GM19328 (cell line): ENCODE measurements at regions not wholly inside any gene's neighbourhood (a gene's known extent, or its start where the extent isn't known, plus 50 kb on each side); places are given as distances from the start of the nearest gene placed in this dataset.

Experiments used
- ATAC-seq: cut with Tn5 transposase; IDR thresholded peaks from one replicate; pipeline ENCODE4 v1.9.1; 2021; ENCODE audit warnings: mild to moderate bottlenecking, moderate library complexity; ENCODE audit not compliant: unreplicated experiment

DNA sequence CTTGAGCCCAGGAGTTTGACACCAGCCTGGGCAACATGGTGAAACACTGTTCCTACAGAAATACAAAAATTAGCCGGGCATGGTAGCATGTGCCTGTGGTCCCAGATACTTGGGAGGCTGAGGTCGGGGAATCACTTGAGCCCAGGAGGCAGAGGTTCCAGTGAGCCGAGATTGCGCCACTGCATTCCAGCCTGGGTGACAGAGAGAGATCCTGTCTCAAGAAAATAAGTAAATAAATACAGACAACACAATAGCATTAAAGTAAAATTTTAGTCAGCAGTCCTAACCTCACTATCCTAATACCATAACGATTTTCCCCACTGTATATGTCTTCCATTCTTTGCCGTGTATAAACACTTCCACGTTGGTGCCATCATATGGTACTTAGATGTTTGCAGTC is 83.0 kb upstream of the MBOAT2 start:
- ATAC-seq: no peak

DNA sequence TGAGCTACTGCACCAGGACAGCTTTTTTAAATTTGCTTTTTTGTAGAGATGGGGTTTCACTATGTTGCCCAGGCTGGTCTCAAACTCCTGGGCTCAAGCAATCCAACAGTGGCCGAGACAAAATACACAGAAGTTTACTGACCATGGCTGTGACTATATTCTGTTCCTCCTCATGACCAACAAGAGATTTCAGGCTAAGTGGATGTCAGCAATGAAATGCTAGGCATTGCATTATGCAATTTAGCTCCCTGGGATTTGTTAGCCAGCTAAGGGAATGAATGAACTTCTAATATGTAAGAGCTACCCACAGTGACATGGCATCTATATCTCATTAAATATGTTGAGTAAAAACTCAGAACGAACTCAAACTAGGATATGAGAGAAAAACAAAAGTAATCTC is 81.9 kb upstream of the MBOAT2 start:
- ATAC-seq: no peak

DNA sequence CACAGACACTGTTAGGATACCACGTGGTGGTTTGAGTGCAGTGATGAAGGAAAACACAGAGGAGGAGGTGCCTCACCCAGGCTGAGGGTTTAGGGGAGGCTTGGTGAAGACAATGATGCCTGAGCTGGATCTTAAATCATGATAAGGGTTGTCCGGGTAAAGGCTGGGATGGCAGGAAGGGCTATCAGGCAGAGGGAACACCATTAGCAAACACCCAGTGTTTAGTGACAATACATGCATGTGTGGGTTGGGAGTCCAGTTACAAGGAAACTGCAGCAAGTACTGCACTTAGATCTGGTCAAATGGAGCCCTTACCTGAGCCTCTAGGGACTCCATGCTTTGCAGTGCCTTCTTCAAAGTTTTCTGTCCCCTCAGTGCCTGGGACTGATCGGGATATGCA is 79.8 kb upstream of the MBOAT2 start:
- no peak for ATAC-seq

DNA sequence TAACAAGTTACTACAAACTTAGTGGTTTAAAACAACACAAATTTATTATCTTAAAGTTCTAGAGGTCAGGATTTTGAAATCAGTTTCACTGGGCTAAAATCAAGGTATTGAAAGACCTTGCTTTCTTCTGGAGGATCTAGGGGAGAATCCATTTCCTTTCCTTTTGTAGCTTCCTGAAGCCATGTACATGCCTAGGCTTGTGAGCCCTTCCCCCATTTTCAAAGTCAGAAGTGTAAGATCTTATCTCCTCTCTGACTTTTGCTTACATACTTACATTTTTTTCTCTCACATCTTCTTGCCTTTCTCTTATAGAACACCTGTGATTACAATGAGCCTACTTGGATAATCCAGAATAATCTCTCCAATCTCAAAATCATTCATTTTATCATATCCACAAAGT is 78.7 kb upstream of the MBOAT2 start:
- ATAC-seq: no peak

DNA sequence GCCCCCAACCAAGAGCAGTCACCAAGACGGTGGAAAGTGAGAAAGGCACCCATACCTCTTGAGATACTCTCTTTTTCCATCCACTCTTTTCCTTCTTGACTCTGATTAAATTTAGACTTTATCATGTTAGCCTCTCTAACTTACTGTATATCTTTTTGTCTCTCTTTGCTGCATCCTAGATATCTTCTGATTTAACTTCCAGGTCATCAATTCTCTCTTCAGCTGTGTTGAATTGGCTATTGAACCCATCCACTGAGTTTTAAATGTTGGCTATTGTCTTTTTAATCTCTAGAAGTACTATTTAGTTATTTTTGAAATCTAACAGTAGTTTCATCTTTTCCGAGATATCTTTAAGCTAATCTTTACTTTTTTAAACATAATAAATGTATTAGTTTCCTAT is 78.3 kb upstream of the MBOAT2 start:
- ATAC-seq: no peak

DNA sequence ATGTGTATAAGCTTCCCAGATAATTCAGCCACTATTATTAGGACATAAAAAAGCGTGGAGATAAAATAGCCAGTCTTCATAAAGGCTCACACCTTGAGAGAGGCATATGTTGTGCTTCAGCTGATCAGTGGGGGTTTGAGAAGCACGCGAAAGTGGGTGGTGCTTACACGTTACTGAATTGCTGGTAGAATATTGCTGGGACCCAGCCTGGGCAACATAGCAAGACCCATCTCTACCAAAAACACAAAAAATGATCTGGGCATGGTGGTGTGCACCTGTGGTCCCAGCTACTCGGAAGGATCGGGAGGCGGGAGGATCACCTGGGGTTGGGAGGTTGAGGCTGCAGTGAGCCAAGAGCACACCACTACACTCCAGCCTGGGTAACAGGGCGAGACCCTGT is 74.9 kb upstream of the MBOAT2 start:
- ATAC-seq: no peak

DNA sequence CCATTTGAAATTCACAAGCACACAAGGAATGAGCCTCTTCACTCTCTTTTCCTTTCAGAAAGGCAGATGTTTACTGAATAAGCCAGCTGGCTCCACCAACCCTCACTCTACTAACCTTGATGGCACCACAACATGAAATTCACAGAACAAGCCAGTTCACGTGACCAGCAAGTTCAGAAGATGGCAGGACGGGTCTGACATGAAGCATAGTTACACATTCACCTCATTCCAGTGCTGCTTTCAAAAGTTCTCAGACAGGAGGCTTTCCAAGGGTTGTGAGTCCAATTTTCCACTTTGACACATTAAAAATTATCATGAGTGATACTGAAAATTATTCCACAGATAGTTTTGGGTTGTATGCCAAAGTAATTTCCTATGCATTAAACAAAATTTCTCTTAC is 74.2 kb upstream of the MBOAT2 start:
- ATAC-seq: no peak

DNA sequence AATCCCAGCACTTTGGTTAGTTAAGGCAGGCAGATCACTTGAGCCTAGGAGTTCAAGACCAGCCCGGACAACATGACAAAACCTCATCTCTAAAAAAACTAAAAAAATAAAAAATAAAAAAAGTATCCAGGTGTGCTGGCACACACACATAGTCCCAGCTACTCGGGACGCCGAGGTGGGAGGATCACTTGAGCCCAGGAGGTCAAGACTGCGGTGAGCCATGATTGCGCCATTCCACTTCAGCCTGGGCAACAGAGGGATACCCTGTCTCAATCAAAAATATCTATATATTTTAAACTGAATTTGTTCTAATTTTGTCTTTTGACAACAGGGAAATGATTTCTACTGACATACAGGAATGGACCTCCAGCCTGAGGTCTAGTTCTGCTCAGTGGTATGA is 73.3 kb upstream of the MBOAT2 start:
- no peak for ATAC-seq

DNA sequence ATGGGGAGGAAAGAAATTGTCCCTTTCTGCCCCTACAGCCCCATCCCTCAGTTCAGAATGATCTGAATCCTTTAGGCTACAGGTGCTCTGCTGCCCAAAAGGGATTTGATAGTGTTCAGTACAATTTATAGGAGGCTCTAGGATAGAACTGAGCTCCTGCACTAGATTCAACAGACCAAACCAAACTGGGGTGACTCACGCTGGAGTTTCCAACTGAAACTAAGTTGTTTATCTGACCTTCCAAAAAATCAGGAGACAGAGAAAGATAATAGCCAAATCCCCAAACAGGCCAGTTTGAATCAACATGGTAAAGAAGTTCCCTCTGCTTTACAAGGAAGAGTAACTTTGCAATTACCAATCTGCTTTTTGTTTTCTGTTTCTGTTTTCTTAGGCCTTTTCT is 72.7 kb upstream of the MBOAT2 start:
- ATAC-seq: no peak

DNA sequence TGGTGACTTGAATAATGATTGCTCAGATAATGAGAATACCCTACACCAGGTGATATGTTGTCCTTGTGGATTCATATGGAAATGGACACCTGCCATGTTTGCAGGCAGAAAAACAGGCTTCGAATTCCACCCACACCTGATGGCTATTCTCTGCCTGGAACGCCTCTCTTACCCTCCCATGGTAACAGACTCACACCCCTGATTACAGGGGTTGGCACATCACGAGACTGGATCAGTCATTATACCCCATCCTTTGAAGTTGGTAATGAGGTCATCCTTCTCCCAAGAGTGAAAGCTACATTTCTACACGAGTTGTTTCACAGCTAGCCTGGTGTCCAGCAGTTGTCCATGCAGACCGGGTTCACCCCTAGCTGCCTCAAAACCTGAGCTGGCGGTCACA is 71.4 kb upstream of the MBOAT2 start:
- ATAC-seq: no peak

DNA sequence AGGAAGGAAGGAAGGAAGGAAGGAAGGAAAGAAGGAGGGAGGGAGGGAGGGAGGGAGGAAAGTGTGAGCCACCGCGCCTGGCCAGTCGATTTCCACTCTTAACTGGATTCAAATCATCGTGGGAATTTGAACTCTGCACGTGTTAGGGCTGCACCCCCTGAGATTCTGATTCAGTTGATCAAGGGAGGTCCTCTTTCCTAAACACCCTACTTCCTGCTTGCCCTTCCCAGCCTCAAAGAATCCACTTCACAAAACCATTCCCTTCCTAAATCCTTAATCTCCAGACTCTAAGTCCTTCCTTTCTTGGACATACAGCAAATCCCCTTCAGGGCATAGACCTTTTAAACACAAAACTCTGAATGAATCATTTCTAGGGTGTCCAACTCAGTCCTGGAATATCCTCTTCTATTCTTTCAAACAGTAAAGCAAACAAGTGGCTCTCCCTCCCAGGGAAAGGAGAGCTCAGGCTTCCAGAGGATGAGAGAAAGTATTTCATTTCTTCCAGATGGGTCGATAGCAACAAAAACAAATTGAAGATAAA is 68.2 kb upstream of the MBOAT2 start:
- ATAC-seq: no peak

DNA sequence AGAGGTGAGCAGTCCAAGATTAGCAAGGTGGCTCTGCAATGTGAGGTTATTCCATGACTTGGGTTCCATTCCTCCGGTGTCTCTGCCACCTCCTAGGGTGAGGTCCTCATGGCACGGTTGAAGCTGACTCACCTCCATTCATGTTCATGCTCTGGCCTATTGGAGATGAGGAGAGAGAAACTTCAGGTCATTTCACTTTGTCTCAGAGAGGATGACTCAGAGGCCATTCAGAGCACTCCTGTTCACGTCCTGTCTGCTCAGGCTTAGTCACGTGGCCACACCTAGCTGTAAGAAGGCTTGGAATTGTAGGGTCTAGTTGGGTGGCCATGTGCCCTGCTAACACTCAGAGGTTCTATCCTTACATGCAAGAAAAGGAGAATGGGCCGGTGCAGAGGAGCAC is 67.5 kb upstream of the MBOAT2 start:
- ATAC-seq: no peak

DNA sequence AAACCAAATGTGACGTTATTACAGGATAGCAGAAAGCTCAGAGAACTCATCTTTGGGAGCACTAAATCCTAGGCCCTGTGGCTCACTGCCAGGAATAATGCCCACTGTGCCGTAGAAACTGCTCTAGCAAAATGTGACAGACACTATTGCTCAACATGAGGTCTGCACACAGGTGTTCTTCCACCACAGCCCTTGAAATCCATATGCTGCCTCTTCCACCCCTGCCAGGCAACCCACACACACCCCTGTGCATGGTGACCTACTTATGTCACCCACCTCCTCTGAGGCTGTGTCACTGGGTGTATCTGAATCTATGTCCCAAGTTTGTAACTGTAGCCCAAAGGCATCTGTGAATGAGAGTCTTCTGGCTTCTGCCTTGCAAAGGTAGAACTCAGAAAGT is 66.1 kb upstream of the MBOAT2 start:
- ATAC-seq: no peak

DNA sequence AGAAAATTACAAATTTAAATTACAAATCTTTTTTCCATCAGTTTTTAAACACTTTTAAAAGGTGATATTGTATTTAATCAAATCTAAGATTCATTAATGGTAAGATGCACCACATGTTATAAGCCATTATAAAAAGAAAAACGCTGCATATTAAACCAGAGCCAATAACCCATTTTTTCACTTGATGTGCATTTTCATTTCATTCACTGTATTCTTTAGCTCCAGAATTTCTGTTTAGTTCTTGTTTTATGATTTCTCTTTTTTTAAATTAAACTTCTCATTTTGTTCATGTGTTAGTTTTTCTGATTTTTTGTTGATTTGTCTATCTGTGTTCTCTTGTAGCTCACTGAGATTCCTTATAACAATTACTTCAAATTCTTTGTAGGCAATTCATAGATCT is 62.4 kb upstream of the MBOAT2 start:
- no peak for ATAC-seq

DNA sequence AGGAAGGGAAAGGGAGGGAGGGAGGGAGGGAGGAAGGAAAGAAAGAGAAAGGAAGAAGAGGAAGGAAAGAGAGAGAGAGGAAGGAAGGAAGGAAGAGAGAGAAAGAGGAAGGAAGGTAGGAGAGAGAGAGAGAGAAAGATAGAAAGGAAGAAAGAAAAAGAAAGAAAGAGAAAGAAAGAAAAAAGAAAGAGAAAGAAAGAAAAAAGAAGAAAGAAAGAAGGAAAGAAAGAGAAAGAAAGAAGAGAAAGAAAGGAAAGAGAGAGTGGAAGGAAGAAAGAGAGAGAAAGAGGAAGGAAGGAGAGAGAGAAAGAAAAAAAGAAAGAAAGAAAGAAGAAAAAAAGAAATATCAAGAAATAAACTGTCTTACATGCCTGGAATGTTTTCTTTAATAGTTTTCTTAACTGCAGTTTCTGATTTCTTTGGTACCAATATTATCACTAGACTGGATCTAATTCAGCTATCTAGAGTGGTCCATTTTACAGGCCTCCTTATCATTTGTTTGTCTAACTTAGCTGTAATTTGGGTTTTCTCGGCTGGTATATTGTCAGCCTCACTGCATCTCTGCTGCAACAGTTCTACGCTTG is 59.6 kb upstream of the MBOAT2 start:
- no peak for ATAC-seq

DNA sequence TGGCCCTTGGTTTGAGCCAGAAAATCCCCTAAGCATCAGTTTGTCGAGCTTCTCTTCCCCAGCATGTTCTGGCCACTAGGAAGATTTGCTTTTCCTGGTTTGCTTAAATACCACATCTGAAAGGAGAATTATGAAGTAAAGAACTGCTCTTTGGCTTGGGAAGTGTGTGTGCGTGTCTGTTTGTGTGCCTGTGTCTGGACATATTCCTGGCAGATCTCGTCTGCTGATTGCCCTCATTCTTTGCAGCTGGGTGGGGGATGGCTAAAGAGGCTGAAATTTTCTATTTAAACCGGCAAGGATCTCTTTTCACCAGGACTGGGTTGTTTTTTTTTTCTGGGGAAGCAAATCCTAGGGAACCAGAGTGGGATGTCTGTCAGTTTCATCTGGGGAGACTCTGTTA is 57.3 kb upstream of the MBOAT2 start:
- ATAC-seq: no peak

DNA sequence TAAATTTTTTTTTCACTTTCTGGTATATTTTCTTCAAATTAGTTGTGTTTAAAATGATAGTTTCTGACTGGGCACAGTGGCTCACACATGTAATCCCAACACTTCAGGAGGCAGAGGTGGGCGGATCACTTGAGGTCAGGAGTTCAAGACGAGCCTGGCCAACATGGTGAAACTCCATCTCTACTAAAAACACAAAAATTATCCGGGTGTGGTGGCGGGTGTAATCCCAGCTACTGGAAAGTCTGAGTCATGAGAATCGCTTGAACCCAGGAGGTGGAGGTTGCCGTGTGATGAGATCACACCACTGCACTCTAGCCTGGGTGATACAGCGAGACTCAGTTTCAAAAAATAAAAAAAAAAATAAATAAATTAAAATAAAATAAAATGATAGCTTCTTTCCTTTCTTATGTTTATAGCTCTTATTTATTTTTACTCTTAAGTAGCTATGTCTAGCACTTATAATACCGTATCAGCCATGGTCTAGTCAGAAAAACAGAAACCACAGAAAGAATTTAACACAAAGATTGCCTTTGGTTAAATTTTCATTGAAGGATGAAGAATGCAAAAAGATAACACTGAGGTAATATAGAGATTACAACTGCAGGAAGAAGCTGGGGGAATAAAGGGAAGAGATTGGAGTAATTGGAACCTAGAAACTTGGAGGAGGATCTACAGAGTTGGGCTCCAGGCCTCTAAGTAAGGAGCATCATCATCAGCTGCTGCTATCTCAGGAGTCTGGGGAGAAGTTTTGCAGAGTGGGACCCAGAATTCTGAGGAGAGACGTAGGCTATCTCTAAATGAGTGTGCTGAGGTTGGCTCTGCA is 54.7 kb upstream of the MBOAT2 start:
- no peak for ATAC-seq

DNA sequence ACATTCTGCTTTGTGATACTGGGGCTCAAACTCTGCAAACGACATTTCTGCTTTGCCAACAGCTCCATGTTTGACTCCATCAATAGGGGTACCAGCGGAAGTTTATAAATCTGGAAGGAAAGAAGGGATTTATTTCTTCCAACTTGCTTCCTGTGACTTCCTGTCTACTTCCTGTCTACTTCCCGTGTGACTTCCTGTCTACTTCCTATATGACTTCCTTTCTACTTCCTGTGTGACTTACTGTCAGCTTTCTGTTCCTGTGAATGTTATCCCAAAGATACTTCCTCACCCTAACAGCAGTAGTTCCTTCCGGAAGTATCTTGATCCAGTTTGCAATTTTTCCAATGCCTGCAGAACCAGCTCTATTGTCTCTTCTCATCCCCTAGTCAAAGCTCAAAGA is 52.0 kb upstream of the MBOAT2 start:
- ATAC-seq: no peak

DNA sequence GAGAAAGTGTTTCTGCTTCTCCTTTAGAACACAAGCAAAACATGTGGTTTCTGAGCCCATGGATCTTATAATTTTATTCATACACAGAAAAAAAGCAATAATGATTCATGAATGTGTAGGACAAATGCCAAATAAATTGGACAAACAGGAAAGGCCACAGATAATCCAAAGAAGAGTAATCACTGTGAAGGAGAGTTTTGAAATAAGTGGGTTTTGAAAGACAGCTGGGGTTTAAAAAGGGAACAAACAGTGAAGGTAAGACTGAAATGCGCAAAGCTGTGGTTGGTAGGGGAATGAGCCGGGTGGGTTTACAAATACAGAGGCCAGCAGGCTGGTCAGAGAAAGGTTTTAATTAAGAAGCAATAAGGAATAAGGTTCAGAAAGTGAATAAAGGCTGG is 50.0 kb upstream of the MBOAT2 start:
- no peak for ATAC-seq
